ENCODE measurements at regions not wholly inside any gene's neighbourhood (a gene's known extent, or its start where the extent isn't known, plus 50 kb on each side); places are given as distances from the start of the nearest gene placed in this dataset.

GRCh38 chr7:53624356-53624755 lies 588.9 kb downstream of the POM121L12 start:
- Histone ChIP-seq H3K27ac (ENCODE audit: control insufficient read depth, insufficient read depth) (no peak overlapping the region), H3K9ac (ENCODE audit: control insufficient read depth, insufficient read depth, low read length) (no peak overlapping the region), H3K27me3 (replicated peaks in 1 of 2; ENCODE audit: control insufficient read depth in 2 of 2, insufficient read depth in 2 of 2, low read length in 1 of 2) (no peaks in the 10 kb centered on the region), H2AFZ (ENCODE audit: control insufficient read depth, low read depth, low read length) (no peak overlapping the region), H4K20me1 (ENCODE audit: control insufficient read depth, insufficient read depth) (no peaks in the 10 kb centered on the region), H3K36me3 (ENCODE audit: control insufficient read depth in 2 of 2, insufficient read depth in 2 of 2, low read length in 1 of 2) (no peaks in the 10 kb centered on the region), H3K4me3 (no peak overlapping the region), H3K9me3 (replicated peaks; ENCODE audit: control insufficient read depth, insufficient read depth, low read length) (no peaks in the 10 kb centered on the region), H3K4me1 (ENCODE audit: control insufficient read depth, insufficient read depth, low read length) (no peaks in the 10 kb centered on the region), H3K4me2 (ENCODE audit: control insufficient read depth, insufficient read depth) (no peak overlapping the region), H3K79me2 (ENCODE audit: control insufficient read depth, insufficient read depth, low read length) (no peaks in the 10 kb centered on the region)
- 11% methylated on average over 4 of the region's 4 CpGs for WGBS (ENCODE audit: insufficient coverage, insufficient replicate concordance, low lambda C conversion rate, missing lambda C conversion rate)
- no TSS peak for BruUV-seq (replicated peaks)
- DNase-seq (ENCODE audit: low read depth, low spot score) = no peak
- no peak for TF ChIP-seq IRF5 (IDR thresholded peaks at IDR 0.05; ENCODE audit: borderline replicate concordance)
- no peak for TF ChIP-seq TAF1 (IDR thresholded peaks at IDR 0.05; ENCODE audit: borderline replicate concordance, low read depth, low read length)
- no peak for TF ChIP-seq CEBPB (IDR thresholded peaks at IDR 0.05; ENCODE audit: borderline replicate concordance in 1 of 2, low read depth in 2 of 2, low read length in 2 of 2)
- no peak for TF ChIP-seq SIN3A (IDR thresholded peaks at IDR 0.05; ENCODE audit: low read depth, low read length)
- no peak for TF ChIP-seq ZNF592 (IDR thresholded peaks at IDR 0.05)
- no peak for TF ChIP-seq SPI1 (IDR thresholded peaks at IDR 0.05; ENCODE audit: borderline replicate concordance, insufficient read depth, low read depth, low read length)
- no peak for TF ChIP-seq JUND (IDR thresholded peaks at IDR 0.05; ENCODE audit: low read depth, low read length)
- no peak for TF ChIP-seq MTA3 (IDR thresholded peaks at IDR 0.05; ENCODE audit: borderline replicate concordance, low read length)
- no peak for TF ChIP-seq TCF3 (IDR thresholded peaks at IDR 0.05; ENCODE audit: borderline replicate concordance, insufficient read depth, low read depth, low read length)
- TF ChIP-seq REST (IDR thresholded peaks at IDR 0.05; ENCODE audit: low read depth, low read length) = no peak
- no peak for TF ChIP-seq MYC (IDR thresholded peaks at IDR 0.05; ENCODE audit: insufficient read depth, insufficient read length, insufficient replicate concordance, low read length, severe bottlenecking)
- TF ChIP-seq USF1 (IDR thresholded peaks at IDR 0.05; ENCODE audit: borderline replicate concordance, extremely low read length, insufficient read depth, low read depth, low read length) = no peak
- TF ChIP-seq ZNF217 (IDR thresholded peaks at IDR 0.05) = no peak
- no peak for TF ChIP-seq NR2C2 (IDR thresholded peaks at IDR 0.05; ENCODE audit: borderline replicate concordance, control insufficient read depth, insufficient read length, low read depth)
- TF ChIP-seq RELA (IDR thresholded peaks at IDR 0.05; ENCODE audit: borderline replicate concordance, partially characterized antibody) = no peak
- intact Hi-C loops (cut with micrococcal nuclease; ENCODE audit: unreplicated experiment) (no loop called here), in situ Hi-C loops (cut with MboI) (no loop called here)
- POLR2A ChIA-PET = no interaction called here
- RAD21 ChIA-PET (ENCODE audit: unreplicated experiment) = no interaction called here
- no peak for ATAC-seq
- CTCF ChIA-PET = interaction anchor here (0.6 kb wide), 1 partner anchor 347 kb away, joined by 3 read pairs; no protein-coding TSS in a partner anchor
- SMC1A ChIA-PET (ENCODE audit: uncharacterized antibody, unreplicated experiment) = no interaction called here
- FAIRE-seq = no peak

All from GM12878 (cell line).